K562 (cell line): ENCODE measurements at regions not wholly inside any gene's neighbourhood (a gene's known extent, or its start where the extent isn't known, plus 50 kb on each side); places are given as distances from the start of the nearest gene placed in this dataset.
A peak's percentile ranks its signal among the peaks of the same experiment; 100 is the strongest.
"Not testable (repeated sequence)": the region's sequence is repeated elsewhere in the genome, so short reads cannot be mapped to it uniquely, and the experiment has no call there.

Experiments
- ATAC-seq: fragments of 200-7000 bp; cut with Tn5 transposase; 3 replicates; pipeline ENCODE4 v1.9.1; 2020; ENCODE audit warnings: moderate library complexity
- BruUV-seq: library from RNA; stranded (reverse); fragments of 400-500 nt; replicated peaks from 2 replicates; lab custom pipeline; 2021; lab: Mats Ljungman, UMichigan
- CTCF ChIA-PET: fragments of 300-600 bp; formaldehyde crosslinking; extraction: SDS; loops from one replicate; lab custom pipeline; 2021; ENCODE audit warnings: low intra/inter-chr PET ratio; lab: Yijun Ruan, JAX
- POLR2A ChIA-PET: fragments of 300-600, 350-650 bp; sonication (Branson Sonifier 250); formaldehyde crosslinking; extraction: SDS; loops from one replicate; lab custom pipeline; 2021; ENCODE audit warnings: antibody characterized with exemption, inconsistent platforms; lab: Yijun Ruan, JAX
- DNase-seq, 4 experiments: peaks; one replicate each; pipeline versions ENCODE4 v3.0.0 to v3.0.0-alpha.2; 2011 to 2018; ENCODE audit warnings: low spot score in 3 of 4, mixed read lengths in 3 of 4; ENCODE audit errors: extremely low read depth in 1 of 4
- FAIRE-seq: peaks from 2 replicates; lab custom pipeline; 2011; peaks lifted over from hg19 to GRCh38; lab: Jason Lieb, UNC
- H2AFZ ChIP-seq: 2 replicates; pipeline ENCODE4 v1.6.0; 2011; ENCODE audit warnings: low read depth, low read length, control low read depth, inconsistent platforms
- H3K27ac ChIP-seq: fragments of 200-600 bp; 3 replicates; pipeline ENCODE4 v1.8.0; 2011; ENCODE audit warnings: low read depth, mild to moderate bottlenecking, control low read depth, inconsistent platforms, low read length, moderate library complexity, mixed read lengths; ENCODE audit errors: extremely low read depth
- H3K27me3 ChIP-seq, 2 experiments: fragments of 300-600 bp in 1 of 2; 2 replicates in 1 of 2; 3 replicates in 1 of 2; pipeline versions ENCODE4 v1.6.0 to v1.8.0; 2011; ENCODE audit warnings: inconsistent platforms in 2 of 2, low read length in 2 of 2, mild to moderate bottlenecking in 1 of 2, mixed read lengths in 1 of 2, moderate library complexity in 1 of 2; ENCODE audit not compliant: control insufficient read depth in 2 of 2, insufficient read depth in 2 of 2
- H3K36me3 ChIP-seq: fragments of 300-600 bp; 3 replicates; pipeline ENCODE4 v1.8.0; 2011; ENCODE audit warnings: mild to moderate bottlenecking, low read length, inconsistent platforms; ENCODE audit not compliant: control insufficient read depth, insufficient read depth
- H3K4me1 ChIP-seq, 2 experiments: fragments of 200-600 bp in 1 of 2; replicated peaks in 1 of 2; 2 replicates in 1 of 2; 3 replicates in 1 of 2; pipeline versions ENCODE4 v1.5.1 to v1.8.0; 2011; ENCODE audit warnings: inconsistent platforms in 2 of 2, low read length in 2 of 2, mild to moderate bottlenecking in 1 of 2, mixed read lengths in 1 of 2, moderate library complexity in 1 of 2; ENCODE audit not compliant: control insufficient read depth in 2 of 2, insufficient read depth in 2 of 2
- H3K4me2 ChIP-seq: 2 replicates; pipeline ENCODE4 v1.6.1; 2011; ENCODE audit warnings: low read length, control low read depth, inconsistent platforms, mixed read lengths; ENCODE audit not compliant: insufficient read depth
- H3K4me3 ChIP-seq: fragments of 200-600 bp; sonication (generic), shearing (Covaris generic); 2 replicates; pipeline ENCODE4 v1.5.1; 2016; ENCODE audit warnings: control low read depth, inconsistent platforms
- H3K79me2 ChIP-seq: fragments of 200-600 bp; 3 replicates; pipeline ENCODE4 v1.8.0; 2011; ENCODE audit warnings: low read length, inconsistent platforms; ENCODE audit not compliant: control insufficient read depth, insufficient read depth
- H3K9ac ChIP-seq, 2 experiments: 2 replicates each; pipeline versions ENCODE4 v1.6.0 to v1.6.1; 2011; ENCODE audit warnings: low read depth in 2 of 2, low read length in 2 of 2, control low read depth in 1 of 2, inconsistent platforms in 1 of 2, mild to moderate bottlenecking in 1 of 2, mixed read lengths in 1 of 2; ENCODE audit not compliant: insufficient read depth in 1 of 2
- H3K9me1 ChIP-seq: one replicate; pipeline ENCODE4 v1.6.0; 2011; ENCODE audit warnings: inconsistent platforms, mild to moderate bottlenecking, low read length, moderate library complexity; ENCODE audit not compliant: control insufficient read depth, insufficient read depth
- H3K9me3 ChIP-seq: replicated peaks from 2 replicates; pipeline ENCODE4 v1.5.1; 2011; ENCODE audit warnings: low read depth, low read length, inconsistent platforms; ENCODE audit not compliant: control insufficient read depth, insufficient read depth
- H4K20me1 ChIP-seq: replicated peaks from 2 replicates; pipeline ENCODE4 v1.6.1; 2011; ENCODE audit warnings: low read length, inconsistent platforms, mixed read lengths; ENCODE audit not compliant: control insufficient read depth, insufficient read depth
- DACH1 ChIP-seq: fragments of 450-650 bp; IDR thresholded peaks from 2 replicates; pipeline ENCODE4 v1.6.1; 2018; ENCODE audit not compliant: partially characterized antibody
- MTA1 ChIP-seq: fragments of 450-650 bp; IDR thresholded peaks from 2 replicates; pipeline ENCODE4 v1.6.1; 2017; ENCODE audit warnings: borderline replicate concordance
- NFXL1 ChIP-seq: fragments of 450-650 bp; formaldehyde crosslinking; IDR thresholded peaks from 2 replicates; pipeline ENCODE4 v1.4.0; 2021; ENCODE audit warnings: mild to moderate bottlenecking
- PTBP1 ChIP-seq: fragments of 200-400 bp; formaldehyde crosslinking; IDR thresholded peaks from 2 replicates; pipeline ENCODE4 v1.6.1; 2017; ENCODE audit warnings: low read depth, low read length
- ZBTB2 ChIP-seq: fragments of 450-650 bp; IDR thresholded peaks from 2 replicates; pipeline ENCODE4 v1.6.1; 2016; ENCODE audit warnings: antibody characterized with exemption
- WGBS: fragments of 100-300 bp; shearing (Covaris generic); methylation state at CpG from one replicate; pipeline ENCODE4 v1.1.6; 2016; ENCODE audit warnings: low coverage, mixed read lengths; ENCODE audit not compliant: insufficient coverage; ENCODE audit errors: missing lambda C conversion rate; 5-methylcytosine and 5-hydroxymethylcytosine counted together
- in situ Hi-C: fragments of 300-500 bp; cut with MboI; formaldehyde crosslinking; loops from 4 replicates; pipeline ENCODE4 v1.15.0; 2018; ENCODE audit warnings: inconsistent platforms, mixed read lengths
- intact Hi-C: fragments of 100-400 bp; cut with micrococcal nuclease; formaldehyde crosslinking; loops from 2 replicates; pipeline ENCODE4 v1.14.2; 2022

- no peak for TF ChIP-seq PTBP1
Observed at GRCh38 chr7:153698046-153698445, 354.2 kb upstream of the DPP6 start (continued).

GRCh38 chr7:153701678-153702077, 350.5 kb upstream of the DPP6 start:
- H3K9ac ChIP-seq: no peak overlapping the region
- no TSS peak for BruUV-seq
- no peak overlapping the region for H3K4me2 ChIP-seq
- POLR2A ChIA-PET: no interaction called here
- H3K36me3 ChIP-seq: no peaks in the 10 kb centered on the region
- ATAC-seq: no peak
- intact Hi-C loops (no loop called here), in situ Hi-C loops (no loop called here)
- CTCF ChIA-PET: no interaction called here
- FAIRE-seq: no peak
- no peak overlapping the region for H2AFZ ChIP-seq
- H3K4me1 ChIP-seq: no peaks in the 10 kb centered on the region
- H3K9me1 ChIP-seq: no peaks in the 10 kb centered on the region
- H4K20me1 ChIP-seq: no peaks in the 10 kb centered on the region
- no peak for DNase-seq
- no peaks in the 10 kb centered on the region for H3K9me3 ChIP-seq
- H3K79me2 ChIP-seq: no peaks in the 10 kb centered on the region
- H3K27me3 ChIP-seq: peaks cover 0 to 1% of the 10 kb centered on the region in 2 experiments; a peak in 2 of 5 replicates
- H3K27ac ChIP-seq: no peak overlapping the region
- TF ChIP-seq MTA1 (peak; percentile 37; the same call in 1 of the 2 replicates), ZBTB2 (peak; percentile 56; the same call in 1 of the 2 replicates), NFXL1 (no peak), DACH1 (peak; percentile 91)
- H3K4me3 ChIP-seq: no peak overlapping the region

GRCh38 chr7:153723892-153724291, 328.3 kb upstream of the DPP6 start:
- not testable (repeated sequence) for BruUV-seq, H3K4me2 ChIP-seq, H3K9ac ChIP-seq

GRCh38 chr7:153731504-153731903, 320.7 kb upstream of the DPP6 start:
- intact Hi-C loops, H3K4me1 ChIP-seq, H3K79me2 ChIP-seq, H3K36me3 ChIP-seq, H3K4me3 ChIP-seq, ATAC-seq, H2AFZ ChIP-seq, CTCF ChIA-PET, POLR2A ChIA-PET, FAIRE-seq, H3K9ac ChIP-seq, H3K9me1 ChIP-seq, BruUV-seq, H4K20me1 ChIP-seq, in situ Hi-C loops, H3K4me2 ChIP-seq, H3K27ac ChIP-seq, DNase-seq, H3K9me3 ChIP-seq, H3K27me3 ChIP-seq: not testable (repeated sequence)
- WGBS: 2% methylated on average over 5 of the region's 7 CpGs

More at GRCh38 chr7:153723892-153724291, 328.3 kb upstream of the DPP6 start:
- in situ Hi-C loops, FAIRE-seq, ATAC-seq, intact Hi-C loops, DNase-seq, H3K9me1 ChIP-seq, H2AFZ ChIP-seq, H3K27ac ChIP-seq, H4K20me1 ChIP-seq, H3K79me2 ChIP-seq, H3K9me3 ChIP-seq, H3K4me1 ChIP-seq, CTCF ChIA-PET, H3K36me3 ChIP-seq, H3K27me3 ChIP-seq, POLR2A ChIA-PET, H3K4me3 ChIP-seq: not testable (repeated sequence)
- 0% methylated on average over 1 of the region's 2 CpGs for WGBS
